WTC11 (cell line): ENCODE measurements at regions not wholly inside any gene's neighbourhood (a gene's known extent, or its start where the extent isn't known, plus 50 kb on each side); places are given as distances from the start of the nearest gene placed in this dataset.

ENCODE experiments used
- ATAC-seq: fragments of 200-7000 bp; cut with Tn5 transposase; 2 replicates; pipeline ENCODE4 v1.10.0; 2021; ENCODE audit warnings: mild to moderate bottlenecking, moderate library complexity
- CTCF ChIA-PET: fragments of 300-600 bp; sonication (Branson Sonifier 250); formaldehyde crosslinking; loops from one replicate; lab custom pipeline; 2021; ENCODE audit warnings: antibody characterized with exemption; lab: Charles Lee
- POLR2A ChIA-PET: fragments of 350-600 bp; sonication (Branson Sonifier 250); formaldehyde crosslinking; loops from one replicate; lab custom pipeline; 2021; ENCODE audit warnings: antibody characterized with exemption; lab: Charles Lee
- DNase-seq: peaks from one replicate; pipeline ENCODE4 v3.0.0; 2021; ENCODE audit warnings: low spot score
- H3K27ac Mint-ChIP-seq: 2 replicates; pipeline ENCODE4 v1.8.0; 2021; ENCODE audit warnings: mixed read lengths
- H3K27me3 Mint-ChIP-seq: 2 replicates; pipeline ENCODE4 v1.8.0; 2021; ENCODE audit warnings: low read depth, mild to moderate bottlenecking, moderate library complexity, mixed read lengths
- H3K36me3 Mint-ChIP-seq: 2 replicates; pipeline ENCODE4 v1.8.0; 2021; ENCODE audit warnings: mixed read lengths
- H3K4me1 Mint-ChIP-seq: 2 replicates; pipeline ENCODE4 v1.8.0; 2022; ENCODE audit warnings: mixed read lengths
- H3K4me3 Mint-ChIP-seq: 2 replicates; pipeline ENCODE4 v1.8.0; 2021; ENCODE audit warnings: mild to moderate bottlenecking, moderate library complexity, mixed read lengths
- H3K9me3 Mint-ChIP-seq: 2 replicates; pipeline ENCODE4 v1.8.0; 2021; ENCODE audit warnings: mixed read lengths
- ARID4B ChIP-seq: sonication (generic); formaldehyde crosslinking; IDR thresholded peaks from 2 replicates; pipeline ENCODE4 v1.8.0; 2023; ENCODE audit warnings: missing genetic modification reagents, mild to moderate bottlenecking, borderline replicate concordance
- ATF1 ChIP-seq: sonication (generic); formaldehyde crosslinking; IDR thresholded peaks from 2 replicates; pipeline ENCODE4 v1.8.1; 2023; ENCODE audit warnings: mild to moderate bottlenecking, moderate library complexity, missing genetic modification reagents
- ELF4 ChIP-seq: sonication (generic); formaldehyde crosslinking; IDR thresholded peaks from 2 replicates; pipeline ENCODE4 v1.8.1; 2022; ENCODE audit warnings: low read depth, mild to moderate bottlenecking, moderate library complexity, missing genetic modification reagents
- EMX1 ChIP-seq: fragments of 250-450 bp; sonication (Bioruptor Pico); IDR thresholded peaks from 2 replicates; pipeline ENCODE4 v1.8.0; 2021; ENCODE audit warnings: mild to moderate bottlenecking
- GRHL2 ChIP-seq: fragments of 250-450 bp; sonication (Bioruptor Pico); IDR thresholded peaks from 2 replicates; pipeline ENCODE4 v1.8.0; 2022; ENCODE audit warnings: mild to moderate bottlenecking, moderate library complexity; ENCODE audit not compliant: insufficient replicate concordance, severe bottlenecking
- JUN ChIP-seq: sonication (generic); formaldehyde crosslinking; IDR thresholded peaks from 2 replicates; pipeline ENCODE4 v1.8.0; 2023; ENCODE audit warnings: mild to moderate bottlenecking, missing genetic modification reagents
- NFATC4 ChIP-seq: fragments of 250-450 bp; sonication (Bioruptor Pico); IDR thresholded peaks from 2 replicates; pipeline ENCODE4 v1.9.0; 2021; ENCODE audit warnings: mild to moderate bottlenecking
- NFE2L1 ChIP-seq: sonication (generic); formaldehyde crosslinking; IDR thresholded peaks from 2 replicates; pipeline ENCODE4 v1.8.1; 2023; ENCODE audit warnings: missing genetic modification reagents
- NR2C2 ChIP-seq: sonication (generic); formaldehyde crosslinking; IDR thresholded peaks from 2 replicates; pipeline ENCODE4 v1.8.0; 2022; ENCODE audit warnings: mild to moderate bottlenecking, missing genetic modification reagents
- NR3C1 ChIP-seq: sonication (generic); formaldehyde crosslinking; conservative IDR thresholded peaks from 2 replicates; pipeline ENCODE4 v1.8.1; 2023; ENCODE audit warnings: low read depth, mild to moderate bottlenecking, missing genetic modification reagents
- PRRX2 ChIP-seq: fragments of 250-450 bp; sonication (Bioruptor Pico); IDR thresholded peaks from 2 replicates; pipeline ENCODE4 v1.8.0; 2021; ENCODE audit warnings: mild to moderate bottlenecking
- SP1 ChIP-seq: sonication (generic); formaldehyde crosslinking; conservative IDR thresholded peaks from 2 replicates; pipeline ENCODE4 v1.8.1; 2022; ENCODE audit warnings: missing genetic modification reagents
- ZNF138 ChIP-seq: sonication (generic); formaldehyde crosslinking; conservative IDR thresholded peaks from 2 replicates; pipeline ENCODE4 v1.8.1; 2022; ENCODE audit warnings: mild to moderate bottlenecking, moderate library complexity, missing genetic modification reagents
- ZNF423 ChIP-seq: fragments of 250-450 bp; sonication (Bioruptor Pico); IDR thresholded peaks from 2 replicates; pipeline ENCODE4 v2.1.2; 2022; ENCODE audit warnings: mild to moderate bottlenecking, moderate library complexity
- ZNF512 ChIP-seq: sonication (generic); formaldehyde crosslinking; IDR thresholded peaks from 2 replicates; pipeline ENCODE4 v1.8.1; 2022; ENCODE audit warnings: missing genetic modification reagents, borderline replicate concordance
- ZNF532 ChIP-seq: fragments of 250-450 bp; sonication (Bioruptor Pico); IDR thresholded peaks from 2 replicates; pipeline ENCODE4 v1.9.0; 2021; ENCODE audit warnings: mild to moderate bottlenecking, borderline replicate concordance
- TF ChIP-seq, protein P1 (sequence below): sonication (generic); formaldehyde crosslinking; IDR thresholded peaks from 2 replicates; pipeline ENCODE4 v1.8.1; 2023; ENCODE audit warnings: mild to moderate bottlenecking, moderate library complexity, missing genetic modification reagents
- TF ChIP-seq, protein P2 (sequence below): sonication (generic); formaldehyde crosslinking; conservative IDR thresholded peaks from 2 replicates; pipeline ENCODE4 v1.8.1; 2022; ENCODE audit warnings: mild to moderate bottlenecking, missing genetic modification reagents

DNA sequence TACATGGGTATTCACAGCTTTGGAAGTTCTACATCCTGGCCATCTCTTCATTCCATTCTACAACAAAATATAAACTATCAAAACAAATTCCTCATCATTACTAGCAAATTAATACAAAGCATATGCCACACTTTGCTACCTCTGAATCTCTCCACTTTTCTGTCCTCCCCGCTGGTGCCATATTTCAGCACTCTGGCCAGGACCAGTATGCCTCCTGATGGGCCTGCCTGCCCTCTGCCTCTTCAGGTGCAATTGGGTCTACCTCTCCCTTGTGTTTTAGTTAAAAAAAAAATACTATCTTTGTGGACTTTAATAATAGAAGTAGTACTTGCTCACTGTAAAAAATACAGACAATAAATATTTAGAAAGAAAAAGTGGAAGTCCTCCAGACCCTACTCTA, 448.8 kb downstream of the WDR72 start:
- H3K4me1 Mint-ChIP-seq: peaks cover 48% of the 10 kb centered on the region
- POLR2A ChIA-PET: no interaction called here
- no peaks in the 10 kb centered on the region for H3K36me3 Mint-ChIP-seq

DNA sequence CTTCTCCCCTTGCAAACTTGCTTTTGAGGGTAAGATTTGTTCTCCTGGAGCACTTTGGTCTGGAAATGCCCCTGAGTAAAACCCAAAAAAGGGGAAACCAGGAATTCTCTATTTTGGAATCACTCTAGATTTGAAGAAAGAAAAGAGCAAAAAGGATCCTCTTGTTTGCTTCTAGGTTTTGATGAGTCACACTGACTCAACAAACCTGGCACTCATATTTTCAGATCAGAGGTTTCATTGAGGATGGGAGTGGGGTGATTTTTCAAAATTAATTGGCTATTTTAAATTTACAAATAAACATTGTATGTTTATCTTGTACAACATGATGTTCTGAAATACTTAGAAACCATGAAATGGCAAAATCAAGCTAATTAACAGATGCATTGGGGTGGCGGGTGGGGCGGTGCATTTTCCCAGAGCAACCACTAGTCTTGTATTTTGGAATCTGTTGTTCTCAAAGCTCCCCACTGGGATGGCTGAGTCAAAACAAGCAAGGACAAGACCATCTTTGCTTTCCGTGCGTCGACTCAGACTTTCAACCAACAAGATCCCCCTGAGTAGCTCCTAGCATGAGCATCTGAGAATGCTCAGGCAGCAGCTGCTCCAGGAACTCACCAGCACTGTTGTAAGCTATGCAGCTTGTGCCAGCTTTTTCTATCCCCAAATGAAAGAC, 451.4 kb downstream of the WDR72 start:
- peak; percentile 46 for ATAC-seq
- Mint-ChIP-seq H3K4me3 (no peak overlapping the region), H3K27ac (no peak overlapping the region), H3K4me1 (peaks cover 35% of the 10 kb centered on the region), H3K9me3 (0 out of 2 replicates have a peak, but pooled peaks cover 7% of the 10 kb centered on the region), H3K36me3 (no peaks in the 10 kb centered on the region), H3K27me3 (no peaks in the 10 kb centered on the region)
- CTCF ChIA-PET: interaction anchor here (0.9 to 1.5 kb wide), 5 partner anchors 9 to 301 kb away, joined by 3 to 4 read pairs (median 3); no protein-coding TSS in a partner anchor
- DNase-seq: peak; percentile 20
- POLR2A ChIA-PET: no interaction called here
- TF ChIP-seq GRHL2 (CRISPR knock-in tag) (no peak), PRRX2 (CRISPR knock-in tag) (no peak), ZNF512 (CRISPR knock-in tag) (no peak), ZNF423 (CRISPR knock-in tag) (no peak), ARID4B (CRISPR knock-in tag) (no peak), EMX1 (CRISPR knock-in tag) (no peak), ZNF138 (CRISPR knock-in tag) (no peak), NFATC4 (CRISPR knock-in tag) (no peak)
- TF ChIP-seq, protein P1, sequence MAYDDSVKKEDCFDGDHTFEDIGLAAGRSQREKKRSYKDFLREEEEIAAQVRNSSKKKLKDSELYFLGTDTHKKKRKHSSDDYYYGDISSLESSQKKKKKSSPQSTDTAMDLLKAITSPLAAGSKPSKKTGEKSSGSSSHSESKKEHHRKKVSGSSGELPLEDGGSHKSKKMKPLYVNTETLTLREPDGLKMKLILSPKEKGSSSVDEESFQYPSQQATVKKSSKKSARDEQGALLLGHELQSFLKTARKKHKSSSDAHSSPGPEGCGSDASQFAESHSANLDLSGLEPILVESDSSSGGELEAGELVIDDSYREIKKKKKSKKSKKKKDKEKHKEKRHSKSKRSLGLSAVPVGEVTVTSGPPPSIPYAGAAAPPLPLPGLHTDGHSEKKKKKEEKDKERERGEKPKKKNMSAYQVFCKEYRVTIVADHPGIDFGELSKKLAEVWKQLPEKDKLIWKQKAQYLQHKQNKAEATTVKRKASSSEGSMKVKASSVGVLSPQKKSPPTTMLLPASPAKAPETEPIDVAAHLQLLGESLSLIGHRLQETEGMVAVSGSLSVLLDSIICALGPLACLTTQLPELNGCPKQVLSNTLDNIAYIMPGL: no peak

More for the DNA sequence above, 448.8 kb downstream of the WDR72 start:
- CTCF ChIA-PET: no interaction called here
- ATAC-seq (no peak), DNase-seq (no peak)
- Mint-ChIP-seq H3K27me3 (no peaks in the 10 kb centered on the region), H3K27ac (no peak overlapping the region), H3K4me3 (no peak overlapping the region), H3K9me3 (no peaks in the 10 kb centered on the region)
- TF ChIP-seq NR3C1 (no peak), NR2C2 (no peak), ZNF138 (CRISPR knock-in tag) (no peak), ELF4 (CRISPR knock-in tag) (no peak), SP1 (no peak), ZNF532 (CRISPR knock-in tag) (no peak), NFE2L1 (CRISPR knock-in tag) (no peak), JUN (CRISPR knock-in tag) (no peak), ATF1 (no peak)
- TF ChIP-seq, protein P2, sequence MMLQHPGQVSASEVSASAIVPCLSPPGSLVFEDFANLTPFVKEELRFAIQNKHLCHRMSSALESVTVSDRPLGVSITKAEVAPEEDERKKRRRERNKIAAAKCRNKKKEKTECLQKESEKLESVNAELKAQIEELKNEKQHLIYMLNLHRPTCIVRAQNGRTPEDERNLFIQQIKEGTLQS (CRISPR knock-in tag): no peak
